Colonic mucosa (tissue), 4 donors: ENCODE measurements at regions not wholly inside any gene's neighbourhood (a gene's known extent, or its start where the extent isn't known, plus 50 kb on each side); places are given as distances from the start of the nearest gene placed in this dataset.

Experiments used
- DNase-seq: peaks from one replicate; pipeline ENCODE4 v3.0.0-alpha.2; 2020
- H3K27ac ChIP-seq: fragments of 200-600 bp; one replicate; pipeline ENCODE4 v1.8.0; 2021
- H3K27me3 ChIP-seq: fragments of 200-600 bp; one replicate; pipeline ENCODE4 v1.8.0; 2021
- H3K36me3 ChIP-seq: fragments of 200-600 bp; one replicate; pipeline ENCODE4 v1.8.0; 2021
- H3K4me1 ChIP-seq: fragments of 200-600 bp; one replicate; pipeline ENCODE4 v1.8.0; 2021; ENCODE audit warnings: mild to moderate bottlenecking
- H3K4me3 ChIP-seq: fragments of 200-600 bp; one replicate; pipeline ENCODE4 v1.8.0; 2021
- H3K9ac ChIP-seq, 2 donors: one replicate each; pipeline ENCODE4 v1.7.0; 2013; ENCODE audit warnings: control low read depth in 2 of 2, low read depth in 2 of 2, low read length in 2 of 2
- H3K9me3 ChIP-seq: fragments of 200-600 bp; one replicate; pipeline ENCODE4 v1.8.0; 2021
- CTCF ChIP-seq: fragments of 200-600 bp; IDR thresholded peaks from one replicate; pipeline ENCODE4 v1.8.0; 2022; ENCODE audit warnings: antibody characterized with exemption, mild to moderate bottlenecking
- intact Hi-C: fragments of 100-400 bp; cut with DNase I; formaldehyde crosslinking; loops from one replicate; pipeline ENCODE4 v1.14.1; 2022
- donor health status: healthy.
- donor health status: DM: no; HTN: no; CAD: no.
- donor health status: DM: no; HTN: no; CAD: no.

GRCh38 chr6:97885325-97885724 lies 602.3 kb upstream of the MMS22L start:
- DNase-seq, result no peak
- Histone ChIP-seq H3K9me3 (no peaks in the 10 kb centered on the region), H3K27ac (no peak overlapping the region), H3K4me1 (no peaks in the 10 kb centered on the region), H3K36me3 (no peaks in the 10 kb centered on the region), H3K9ac (no peak overlapping the region), H3K27me3 (no peaks in the 10 kb centered on the region), H3K4me3 (no peak overlapping the region)
- TF ChIP-seq CTCF, result no peak
- intact Hi-C loops, result no loop called here

DNA sequence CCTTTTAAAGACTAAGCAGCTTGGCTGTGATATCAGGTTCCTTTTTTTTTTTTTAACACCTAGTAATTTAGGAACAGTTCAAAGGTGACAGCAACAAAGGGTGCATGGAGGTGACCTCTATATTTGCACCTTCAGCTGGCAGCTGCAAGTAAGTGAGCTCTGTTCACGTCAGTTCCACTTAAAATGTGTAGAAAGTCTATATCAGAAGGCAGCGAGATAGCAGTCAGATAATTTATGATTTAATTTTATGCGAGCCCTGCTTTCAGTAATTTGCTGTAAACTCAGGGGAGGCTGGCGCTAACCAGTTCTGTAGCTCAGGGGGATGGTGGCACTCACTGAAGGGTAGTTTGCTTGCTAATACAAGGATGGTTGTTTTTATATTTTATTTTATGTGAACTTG lies 602.8 kb upstream of the MMS22L start:
- Histone ChIP-seq H3K4me3 (no peak overlapping the region), H3K9ac (no peak overlapping the region), H3K27me3 (no peaks in the 10 kb centered on the region), H3K9me3 (no peaks in the 10 kb centered on the region), H3K36me3 (no peaks in the 10 kb centered on the region), H3K4me1 (no peaks in the 10 kb centered on the region), H3K27ac (no peak overlapping the region)
- no peak for TF ChIP-seq CTCF
- no peak for DNase-seq
- intact Hi-C loops, result no loop called here

DNA sequence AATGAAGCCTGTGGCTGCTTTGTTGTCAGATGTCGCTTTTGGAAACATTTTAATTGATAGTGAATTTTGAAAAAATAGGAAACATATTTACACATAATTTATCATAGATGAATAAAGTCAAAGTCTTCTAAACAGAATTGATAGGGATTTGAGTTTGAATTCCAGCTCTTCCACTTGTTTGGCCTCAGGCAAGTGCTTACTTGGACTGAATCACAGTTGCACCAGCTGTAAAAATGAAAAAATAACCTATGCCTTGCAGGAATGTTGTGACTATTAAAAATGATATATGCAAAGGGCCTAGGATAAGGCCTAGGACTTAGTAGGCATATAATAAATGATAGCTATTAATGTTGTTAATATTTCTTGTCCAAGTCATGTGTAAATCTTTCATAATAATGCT lies 618.5 kb upstream of the MMS22L start:
- no peak overlapping the region for H3K4me3 ChIP-seq
- no peak for DNase-seq
- H3K36me3 ChIP-seq, result no peaks in the 10 kb centered on the region
- no peak for TF ChIP-seq CTCF
- H3K27me3 ChIP-seq, result no peaks in the 10 kb centered on the region
- H3K9ac ChIP-seq, result no peak overlapping the region
- no peaks in the 10 kb centered on the region for H3K4me1 ChIP-seq
- no peaks in the 10 kb centered on the region for H3K9me3 ChIP-seq
- intact Hi-C loops, result no loop called here
- H3K27ac ChIP-seq, result no peak overlapping the region

DNA sequence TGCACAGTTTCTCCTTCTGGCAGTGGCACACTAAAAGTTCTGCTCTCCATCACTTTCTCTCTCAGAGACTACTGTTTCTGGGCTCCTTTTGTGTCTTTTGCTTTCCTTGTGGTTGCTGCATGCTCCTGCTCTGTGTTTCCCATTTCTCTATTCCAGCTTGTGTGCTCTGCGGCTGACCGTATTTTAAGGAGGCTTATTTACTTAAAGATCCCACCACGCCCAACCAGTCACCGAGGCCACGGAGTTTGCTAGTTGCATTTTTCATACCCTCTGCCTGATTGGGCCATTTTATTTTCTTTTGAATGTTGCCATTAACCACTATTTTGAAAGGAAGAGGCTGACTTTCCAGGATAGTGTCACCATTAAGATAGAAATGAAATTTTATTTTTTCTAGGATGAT lies 626.4 kb upstream of the MMS22L start:
- Histone ChIP-seq H3K36me3 (no peaks in the 10 kb centered on the region), H3K4me1 (no peaks in the 10 kb centered on the region), H3K9ac (no peak overlapping the region), H3K9me3 (no peaks in the 10 kb centered on the region), H3K27me3 (no peaks in the 10 kb centered on the region), H3K4me3 (no peak overlapping the region), H3K27ac (no peak overlapping the region)
- TF ChIP-seq CTCF, result no peak
- DNase-seq, result no peak
- intact Hi-C loops, result no loop called here

DNA sequence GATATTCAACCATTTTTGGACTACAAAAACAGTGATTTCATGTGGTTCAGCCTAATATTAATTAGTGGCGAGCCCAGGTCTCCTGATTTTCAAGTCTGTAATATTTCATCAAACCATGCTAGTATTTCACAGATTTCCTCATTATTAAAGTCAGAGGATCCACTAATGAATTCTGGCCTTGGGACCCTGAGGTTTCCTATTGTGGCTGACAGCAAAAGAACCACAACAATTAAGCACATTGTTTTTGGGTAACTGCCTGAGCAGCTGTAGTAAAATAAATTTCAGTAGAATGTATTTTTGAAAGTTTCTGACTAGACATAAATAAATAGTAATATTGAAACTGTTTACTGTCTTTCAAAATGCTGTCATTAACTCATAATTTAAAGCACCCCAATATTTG lies 630.7 kb upstream of the MMS22L start:
- Histone ChIP-seq H3K36me3 (no peaks in the 10 kb centered on the region), H3K27ac (no peak overlapping the region), H3K9ac (no peak overlapping the region), H3K4me1 (no peaks in the 10 kb centered on the region), H3K4me3 (no peak overlapping the region), H3K9me3 (no peaks in the 10 kb centered on the region), H3K27me3 (no peaks in the 10 kb centered on the region)
- no peak for TF ChIP-seq CTCF
- no peak for DNase-seq
- intact Hi-C loops, result no loop called here

DNA sequence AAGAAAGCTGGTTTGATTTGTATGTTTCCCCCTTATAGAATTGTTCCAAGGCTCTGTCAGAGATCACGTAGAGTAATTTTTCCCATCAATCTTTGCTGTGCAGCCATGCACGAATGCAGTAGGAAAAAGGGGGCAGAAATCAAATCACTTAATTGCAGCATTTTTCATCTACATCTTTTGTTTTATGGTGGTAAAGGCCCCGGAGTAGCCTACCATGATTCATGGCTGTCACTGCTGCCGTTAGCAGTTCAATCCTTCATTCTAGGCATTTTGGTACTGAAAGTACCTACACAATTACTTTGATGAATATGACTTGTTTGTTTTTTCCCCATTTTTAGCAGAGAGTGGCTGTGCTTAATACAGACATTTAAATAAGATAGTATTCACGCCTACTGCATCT lies 631.9 kb upstream of the MMS22L start:
- Histone ChIP-seq H3K4me1 (no peaks in the 10 kb centered on the region), H3K9ac (no peak overlapping the region), H3K4me3 (no peak overlapping the region), H3K27ac (no peak overlapping the region), H3K27me3 (no peaks in the 10 kb centered on the region), H3K9me3 (no peaks in the 10 kb centered on the region), H3K36me3 (no peaks in the 10 kb centered on the region)
- DNase-seq, result no peak
- intact Hi-C loops, result no loop called here
- no peak for TF ChIP-seq CTCF
